CD8-positive, alpha-beta memory T cell (primary cell): ENCODE measurements at regions not wholly inside any gene's neighbourhood (a gene's known extent, or its start where the extent isn't known, plus 50 kb on each side); places are given as distances from the start of the nearest gene placed in this dataset.
"Not testable (repeated sequence)": the region's sequence is repeated elsewhere in the genome, so short reads cannot be mapped to it uniquely, and the experiment has no call there.

ENCODE experiments used
- CTCF ChIA-PET: fragments of 350-600 bp; sonication (Branson Sonifier 250); formaldehyde crosslinking; loops from one replicate; lab custom pipeline; 2021; ENCODE audit warnings: antibody characterized with exemption; lab: Charles Lee
- POLR2A ChIA-PET: fragments of 350-600 bp; sonication (Branson Sonifier 250); formaldehyde crosslinking; loops from one replicate; lab custom pipeline; 2021; ENCODE audit warnings: antibody characterized with exemption; lab: Charles Lee
- DNase-seq, 5 donors: peaks; one replicate each; pipeline versions ENCODE4 v3.0.0 to v3.0.0-alpha.2; 2020 to 2022; ENCODE audit warnings: mixed read lengths in 1 of 5
- H3K27ac ChIP-seq: one replicate; pipeline ENCODE4 v1.7.0; 2013; ENCODE audit warnings: low read depth, mild to moderate bottlenecking, low read length, moderate library complexity
- H3K27me3 ChIP-seq: 2 replicates; pipeline ENCODE4 v1.7.0; 2013; ENCODE audit warnings: low read length, mild to moderate bottlenecking; ENCODE audit not compliant: insufficient read depth, poor library complexity, severe bottlenecking
- H3K36me3 ChIP-seq: 2 replicates; pipeline ENCODE4 v1.7.0; 2013; ENCODE audit warnings: mild to moderate bottlenecking, low read length, moderate library complexity; ENCODE audit not compliant: insufficient read depth
- H3K4me1 ChIP-seq: 2 replicates; pipeline ENCODE4 v1.7.0; 2013; ENCODE audit warnings: mild to moderate bottlenecking, low read length, moderate library complexity; ENCODE audit not compliant: insufficient read depth
- H3K4me3 ChIP-seq: 2 replicates; pipeline ENCODE4 v1.7.0; 2013; ENCODE audit warnings: mild to moderate bottlenecking, low read length
- H3K9me3 ChIP-seq: 2 replicates; pipeline ENCODE4 v1.7.0; 2013; ENCODE audit warnings: mild to moderate bottlenecking, low read length
- H3K27ac Mint-ChIP-seq, 8 donors: one replicate each; pipeline ENCODE4 v1.8.0; 2020 to 2021; ENCODE audit warnings: mixed read lengths in 8 of 8, mild to moderate bottlenecking in 6 of 8, inconsistent platforms in 3 of 8, moderate library complexity in 3 of 8
- H3K27me3 Mint-ChIP-seq, 2 donors: one replicate each; pipeline ENCODE4 v1.8.0; 2020 to 2021; ENCODE audit warnings: mixed read lengths in 2 of 2, mild to moderate bottlenecking in 1 of 2, moderate library complexity in 1 of 2
- H3K36me3 Mint-ChIP-seq, 3 donors: one replicate each; pipeline ENCODE4 v1.8.0; 2020 to 2021; ENCODE audit warnings: mixed read lengths in 3 of 3, inconsistent platforms in 1 of 3, mild to moderate bottlenecking in 1 of 3
- H3K4me1 Mint-ChIP-seq, 3 donors: one replicate each; pipeline ENCODE4 v1.8.0; 2020 to 2021; ENCODE audit warnings: mixed read lengths in 3 of 3, inconsistent platforms in 1 of 3, mild to moderate bottlenecking in 1 of 3
- H3K4me3 Mint-ChIP-seq, 7 donors: one replicate each; pipeline ENCODE4 v1.8.0; 2020 to 2021; ENCODE audit warnings: mixed read lengths in 7 of 7, mild to moderate bottlenecking in 6 of 7, moderate library complexity in 4 of 7, inconsistent platforms in 2 of 7
- H3K9me3 Mint-ChIP-seq, 5 donors: one replicate each; pipeline ENCODE4 v1.8.0; 2020 to 2022; ENCODE audit warnings: mixed read lengths in 5 of 5, mild to moderate bottlenecking in 3 of 5, moderate library complexity in 2 of 5, inconsistent platforms in 1 of 5

DNA sequence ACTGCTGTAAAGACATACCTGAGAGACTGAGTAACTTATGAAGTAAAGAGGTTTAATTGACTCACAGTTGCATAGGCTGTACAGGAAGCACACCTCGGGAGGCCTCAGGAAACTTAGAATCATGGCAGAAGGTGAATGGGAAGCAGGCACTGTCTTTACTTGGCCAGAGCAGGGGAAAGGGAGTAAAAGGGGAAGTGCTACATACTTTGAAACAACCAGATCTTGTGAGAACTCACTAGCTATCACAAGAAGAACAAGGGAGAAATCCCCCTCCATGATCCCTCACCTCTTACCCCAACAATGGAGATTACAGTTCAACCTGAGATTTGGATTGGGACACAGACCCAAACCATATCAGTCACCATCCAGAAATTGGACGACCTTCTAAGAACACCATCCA lies 1285.8 kb upstream of the CDH9 start:
- Mint-ChIP-seq H3K4me1 (no peaks in the 10 kb centered on the region), H3K27ac (no peak overlapping the region), H3K36me3 (no peaks in the 10 kb centered on the region), H3K4me3 (no peak overlapping the region), H3K27me3 (no peaks in the 10 kb centered on the region), H3K9me3 (peaks cover 2 to 30% (median 5%) of the 10 kb centered on the region in 5 donors)
- no peaks in the 10 kb centered on the region for H3K27me3 ChIP-seq
- H3K4me3 ChIP-seq, result no peak overlapping the region
- no peaks in the 10 kb centered on the region for H3K9me3 ChIP-seq
- no peak for DNase-seq
- H3K27ac ChIP-seq, result no peak overlapping the region
- H3K4me1 ChIP-seq, result no peaks in the 10 kb centered on the region
- POLR2A ChIA-PET, result no interaction called here
- H3K36me3 ChIP-seq, result no peaks in the 10 kb centered on the region
- CTCF ChIA-PET, result no interaction called here

GRCh38 chr5:28313953-28314352 lies 1275.6 kb upstream of the CDH9 start:
- POLR2A ChIA-PET, result no interaction called here
- Mint-ChIP-seq H3K9me3 (peaks cover 0 to 30% (median 5%) of the 10 kb centered on the region in 5 donors), H3K27ac (no peak overlapping the region), H3K27me3 (no peaks in the 10 kb centered on the region), H3K4me3 (no peak overlapping the region), H3K4me1 (no peaks in the 10 kb centered on the region), H3K36me3 (no peaks in the 10 kb centered on the region)
- DNase-seq, result no peak
- H3K36me3 ChIP-seq, result no peaks in the 10 kb centered on the region
- no peak overlapping the region for H3K4me3 ChIP-seq
- CTCF ChIA-PET, result no interaction called here
- H3K9me3 ChIP-seq, result no peaks in the 10 kb centered on the region
- H3K27ac ChIP-seq, result no peak overlapping the region
- H3K4me1 ChIP-seq, result no peaks in the 10 kb centered on the region
- H3K27me3 ChIP-seq, result no peaks in the 10 kb centered on the region

GRCh38 chr5:28313321-28313951 lies 1275.0 kb upstream of the CDH9 start:
- Histone ChIP-seq H3K4me1 (no peaks in the 10 kb centered on the region), H3K9me3 (no peaks in the 10 kb centered on the region), H3K27ac (no peak overlapping the region), H3K36me3 (no peaks in the 10 kb centered on the region), H3K4me3 (no peak overlapping the region), H3K27me3 (no peaks in the 10 kb centered on the region)
- H3K4me1 Mint-ChIP-seq, result no peaks in the 10 kb centered on the region
- ChIA-PET POLR2A (no interaction called here), CTCF (no interaction called here)
- no peak overlapping the region for H3K4me3 Mint-ChIP-seq
- DNase-seq, result no peak
- no peaks in the 10 kb centered on the region for H3K36me3 Mint-ChIP-seq
- H3K27me3 Mint-ChIP-seq, result no peaks in the 10 kb centered on the region
- H3K9me3 Mint-ChIP-seq, result peaks cover 0 to 26% (median 5%) of the 10 kb centered on the region in 5 donors
- no peak overlapping the region for H3K27ac Mint-ChIP-seq

- no peak for DNase-seq
- no peaks in the 10 kb centered on the region for H3K36me3 ChIP-seq
- POLR2A ChIA-PET, result no interaction called here
- H3K9me3 ChIP-seq, result no peaks in the 10 kb centered on the region
- no peaks in the 10 kb centered on the region for H3K27me3 Mint-ChIP-seq
- no peaks in the 10 kb centered on the region for H3K27me3 ChIP-seq
- H3K4me3 Mint-ChIP-seq, result no peak overlapping the region
- no peak overlapping the region for H3K27ac Mint-ChIP-seq
- CTCF ChIA-PET, result no interaction called here
- H3K27ac ChIP-seq, result no peak overlapping the region
- H3K36me3 Mint-ChIP-seq, result no peaks in the 10 kb centered on the region
- no peaks in the 10 kb centered on the region for H3K4me1 Mint-ChIP-seq
- no peaks in the 10 kb centered on the region for H3K4me1 ChIP-seq
- H3K4me3 ChIP-seq, result no peak overlapping the region
- H3K9me3 Mint-ChIP-seq, result peaks cover 3 to 28% (median 7%) of the 10 kb centered on the region in 5 donors
Measured at GRCh38 chr5:28310696-28311095, 1272.3 kb upstream of the CDH9 start.

- no peak overlapping the region for H3K27ac Mint-ChIP-seq
- no peak overlapping the region for H3K27ac ChIP-seq
- peaks cover 2 to 31% (median 15%) of the 10 kb centered on the region in 5 donors for H3K9me3 Mint-ChIP-seq
- no peaks in the 10 kb centered on the region for H3K4me1 Mint-ChIP-seq
- no peaks in the 10 kb centered on the region for H3K27me3 ChIP-seq
- H3K4me3 ChIP-seq, result no peak overlapping the region
- ChIA-PET POLR2A (no interaction called here), CTCF (no interaction called here)
- H3K36me3 Mint-ChIP-seq, result no peaks in the 10 kb centered on the region
- no peak for DNase-seq
- H3K36me3 ChIP-seq, result no peaks in the 10 kb centered on the region
- H3K27me3 Mint-ChIP-seq, result no peaks in the 10 kb centered on the region
- no peaks in the 10 kb centered on the region for H3K9me3 ChIP-seq
- no peaks in the 10 kb centered on the region for H3K4me1 ChIP-seq
- no peak overlapping the region for H3K4me3 Mint-ChIP-seq
Measured at GRCh38 chr5:28305891-28306290, 1267.5 kb upstream of the CDH9 start.

DNA sequence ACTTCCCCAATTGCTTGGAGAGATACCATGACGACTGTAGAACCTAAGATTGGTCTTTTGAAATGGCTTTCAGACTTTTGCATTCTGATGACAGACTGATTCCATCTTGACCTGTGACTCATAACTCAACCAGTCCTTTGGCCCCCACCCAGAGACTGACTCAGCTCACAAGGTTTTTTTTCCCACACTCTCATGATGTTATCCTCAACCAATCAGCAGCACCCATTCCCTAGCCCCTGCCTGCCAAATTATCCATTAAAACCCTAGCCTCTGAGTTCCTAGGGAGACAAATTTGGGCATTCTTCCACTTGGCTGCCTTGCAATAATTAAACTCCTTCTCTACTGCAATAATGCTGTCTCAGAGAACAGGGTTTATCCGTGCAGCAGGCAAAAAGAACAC lies 1263.3 kb upstream of the CDH9 start:
- Mint-ChIP-seq H3K27ac (no peak overlapping the region), H3K36me3 (no peaks in the 10 kb centered on the region), H3K4me1 (no peaks in the 10 kb centered on the region), H3K9me3 (peaks cover 4 to 42% (median 19%) of the 10 kb centered on the region in 5 donors), H3K4me3 (no peak overlapping the region), H3K27me3 (no peaks in the 10 kb centered on the region)
- DNase-seq, result no peak
- Histone ChIP-seq H3K4me1 (no peaks in the 10 kb centered on the region), H3K36me3 (no peaks in the 10 kb centered on the region), H3K27ac (no peak overlapping the region), H3K4me3 (no peak overlapping the region), H3K27me3 (no peaks in the 10 kb centered on the region), H3K9me3 (no peaks in the 10 kb centered on the region)
- CTCF ChIA-PET, result no interaction called here
- POLR2A ChIA-PET, result no interaction called here

DNA sequence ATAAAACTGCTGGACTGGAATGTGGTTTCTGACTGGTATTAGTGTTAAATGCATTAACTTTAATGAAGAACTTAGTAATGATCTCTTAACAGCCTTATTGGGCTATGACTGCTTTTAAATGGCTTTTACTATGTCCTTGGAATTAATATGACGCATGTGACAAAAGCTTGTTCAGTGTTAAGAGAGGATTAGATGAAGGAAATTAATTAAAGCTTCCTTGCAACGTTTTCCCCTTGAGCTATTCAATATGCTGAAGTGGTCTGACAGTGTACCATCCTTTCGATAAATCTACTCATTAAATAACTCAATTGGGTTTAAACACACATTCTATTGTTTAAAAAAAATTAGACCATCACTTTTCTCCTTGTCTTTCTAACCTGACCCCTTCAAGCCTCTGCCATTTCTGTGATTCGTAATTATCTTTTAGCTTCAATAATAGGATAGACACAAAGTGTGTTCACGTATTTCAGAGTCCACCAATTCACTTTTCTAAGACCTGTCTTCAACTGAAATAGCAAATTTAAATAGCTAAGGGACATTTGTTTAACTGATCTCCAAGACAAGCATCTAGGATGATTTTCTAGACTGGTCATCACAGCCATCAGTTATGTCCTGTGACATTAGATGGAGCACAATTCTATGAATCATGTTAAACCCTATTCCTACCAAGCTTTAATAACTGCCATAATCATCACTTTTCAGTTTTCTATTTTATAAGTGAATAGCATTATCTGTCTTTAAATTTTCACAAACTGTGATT lies 1258.0 kb upstream of the CDH9 start:
- Mint-ChIP-seq H3K4me3 (no peak overlapping the region), H3K9me3 (peaks cover 4 to 34% (median 9%) of the 10 kb centered on the region in 5 donors), H3K27me3 (no peaks in the 10 kb centered on the region), H3K36me3 (no peaks in the 10 kb centered on the region), H3K4me1 (no peaks in the 10 kb centered on the region), H3K27ac (no peak overlapping the region)
- Histone ChIP-seq H3K4me1 (no peaks in the 10 kb centered on the region), H3K27ac (no peak overlapping the region), H3K27me3 (no peaks in the 10 kb centered on the region), H3K36me3 (no peaks in the 10 kb centered on the region), H3K4me3 (no peak overlapping the region), H3K9me3 (no peaks in the 10 kb centered on the region)
- POLR2A ChIA-PET, result no interaction called here
- CTCF ChIA-PET, result no interaction called here
- DNase-seq, result no peak

GRCh38 chr5:28287021-28287420 lies 1248.6 kb upstream of the CDH9 start:
- H3K27ac Mint-ChIP-seq, H3K27ac ChIP-seq, H3K36me3 ChIP-seq, DNase-seq, H3K4me3 ChIP-seq, H3K4me1 Mint-ChIP-seq, H3K4me3 Mint-ChIP-seq, H3K4me1 ChIP-seq, H3K27me3 ChIP-seq, POLR2A ChIA-PET, CTCF ChIA-PET, H3K27me3 Mint-ChIP-seq, H3K9me3 ChIP-seq, H3K36me3 Mint-ChIP-seq: not testable (repeated sequence)
- H3K9me3 Mint-ChIP-seq, result peaks cover 5 to 32% (median 11%) of the 10 kb centered on the region in 5 donors
